ENCODE measurements at regions not wholly inside any gene's neighbourhood (a gene's known extent, or its start where the extent isn't known, plus 50 kb on each side); places are given as distances from the start of the nearest gene placed in this dataset.

GRCh38 chr1:80181418-80181817 lies 1174.9 kb upstream of the ADGRL4 start:
- in situ Hi-C loops (cut with HindIII; ENCODE audit: extremely low pct_ligation_motif_present, low pct_unique_long_range_greater_than_20kb): no loop called here
- no TSS peak for BruUV-seq (replicated peaks)

GRCh38 chr1:80171631-80172030 lies 1165.1 kb upstream of the ADGRL4 start:
- Histone ChIP-seq H3K27me3 (ENCODE audit: control insufficient read depth in 1 of 2, insufficient read depth in 2 of 2, low read length in 2 of 2) (no peaks in the 10 kb centered on the region), H3K79me2 (ENCODE audit: insufficient read depth, low read length) (no peaks in the 10 kb centered on the region), H3K27ac (ENCODE audit: extremely low read length, insufficient read depth, low read length) (no peak overlapping the region), H3K4me1 (ENCODE audit: insufficient read depth, low read length) (no peaks in the 10 kb centered on the region), H3K9me3 (ENCODE audit: low read length) (peaks cover 76% of the 10 kb centered on the region), H3K4me2 (ENCODE audit: low read depth, low read length) (no peak overlapping the region), H2AFZ (ENCODE audit: low read length) (no peak overlapping the region), H3K4me3 (replicated peaks in 1 of 3; ENCODE audit: insufficient read depth in 1 of 3, low read depth in 2 of 3, low read length in 3 of 3) (no peak overlapping the region), H4K20me1 (ENCODE audit: insufficient read depth, low read length) (no peaks in the 10 kb centered on the region), H3K9ac (ENCODE audit: insufficient read depth, low read depth, low read length) (no peak overlapping the region), H3K36me3 (replicated peaks in 1 of 2; ENCODE audit: control insufficient read depth in 1 of 2, insufficient read depth in 2 of 2, low read length in 2 of 2) (no peaks in the 10 kb centered on the region)
- ChIA-PET CTCF (ENCODE audit: low intra/inter-chr PET ratio, low total read pairs) (no interaction called here), POLR2A (no interaction called here)
- no peak for FAIRE-seq
- 18% methylated on average over 4 of the region's 4 CpGs for WGBS (ENCODE audit: low lambda C conversion rate)
- no TSS peak for BruUV-seq (replicated peaks)
- intact Hi-C loops (cut with micrococcal nuclease; ENCODE audit: unreplicated experiment) (no loop called here), in situ Hi-C loops (cut with HindIII; ENCODE audit: extremely low pct_ligation_motif_present, low pct_unique_long_range_greater_than_20kb) (no loop called here)
- no peak for ATAC-seq
- TF ChIP-seq DMAP1 (CRISPR knock-in tag; IDR thresholded peaks at IDR 0.05) (no peak), GFI1 (CRISPR knock-in tag; IDR thresholded peaks at IDR 0.05; ENCODE audit: borderline replicate concordance) (no peak), JUNB (CRISPR knock-in tag; IDR thresholded peaks at IDR 0.05; ENCODE audit: borderline replicate concordance) (no peak), ZFP62 (CRISPR knock-in tag; IDR thresholded peaks at IDR 0.05) (no peak), MTERF4 (CRISPR knock-in tag; IDR thresholded peaks at IDR 0.05) (no peak), ZNF616 (CRISPR knock-in tag; IDR thresholded peaks at IDR 0.05; ENCODE audit: low read depth) (no peak), ZNF143 (CRISPR knock-in tag; IDR thresholded peaks at IDR 0.05) (no peak), CBFB (CRISPR knock-in tag; IDR thresholded peaks at IDR 0.05) (no peak), ZNF563 (CRISPR knock-in tag; IDR thresholded peaks at IDR 0.05) (no peak), TEAD2 (CRISPR knock-in tag; IDR thresholded peaks at IDR 0.05) (no peak)
- no peak for DNase-seq (ENCODE audit: low spot score)

More at GRCh38 chr1:80181418-80181817, 1174.9 kb upstream of the ADGRL4 start:
- DNase-seq (ENCODE audit: low spot score): no peak
- ChIA-PET POLR2A (no interaction called here), CTCF (ENCODE audit: low intra/inter-chr PET ratio, low total read pairs) (no interaction called here)
- no peaks in the 10 kb centered on the region for H3K4me1 ChIP-seq (ENCODE audit: insufficient read depth, low read length)
- H3K27me3 ChIP-seq (ENCODE audit: control insufficient read depth in 1 of 2, insufficient read depth in 2 of 2, low read length in 2 of 2): no peaks in the 10 kb centered on the region; a peak in 1 of 5 replicates
- H3K9ac ChIP-seq (ENCODE audit: insufficient read depth, low read depth, low read length): no peak overlapping the region
- no peaks in the 10 kb centered on the region for H3K79me2 ChIP-seq (ENCODE audit: insufficient read depth, low read length)
- intact Hi-C loops (cut with micrococcal nuclease; ENCODE audit: unreplicated experiment): no loop called here
- no peaks in the 10 kb centered on the region for H3K36me3 ChIP-seq (replicated peaks in 1 of 2; ENCODE audit: control insufficient read depth in 1 of 2, insufficient read depth in 2 of 2, low read length in 2 of 2)
- ATAC-seq: no peak
- H3K27ac ChIP-seq (ENCODE audit: extremely low read length, insufficient read depth, low read length): no peak overlapping the region
- TF ChIP-seq ZNF138 (CRISPR knock-in tag; IDR thresholded peaks at IDR 0.05; ENCODE audit: low read depth) (no peak), ZNF883 (CRISPR knock-in tag; IDR thresholded peaks at IDR 0.05; ENCODE audit: not compliant biosample characterization) (no peak), POLR2A (IDR thresholded peaks at IDR 0.05; ENCODE audit: insufficient read depth in 1 of 2, low read depth in 2 of 2, low read length in 2 of 2) (no peak), ZNF430 (CRISPR knock-in tag; IDR thresholded peaks at IDR 0.05) (no peak), PRDM4 (CRISPR knock-in tag; IDR thresholded peaks at IDR 0.05; ENCODE audit: borderline replicate concordance) (no peak), TBP (CRISPR knock-in tag; IDR thresholded peaks at IDR 0.05) (no peak), ZNF672 (CRISPR knock-in tag; IDR thresholded peaks at IDR 0.05) (no peak)
- H2AFZ ChIP-seq (ENCODE audit: low read length): no peak overlapping the region
- peaks cover 60% of the 10 kb centered on the region for H3K9me3 ChIP-seq (ENCODE audit: low read length)
- no peak for FAIRE-seq
- no peaks in the 10 kb centered on the region for H4K20me1 ChIP-seq (ENCODE audit: insufficient read depth, low read length)
- no peak overlapping the region for H3K4me3 ChIP-seq (replicated peaks in 1 of 3; ENCODE audit: insufficient read depth in 1 of 3, low read depth in 2 of 3, low read length in 3 of 3)
- no peak overlapping the region for H3K4me2 ChIP-seq (ENCODE audit: low read depth, low read length)

All from HepG2 (cell line).